H54 (cell line): ENCODE measurements at regions not wholly inside any gene's neighbourhood (a gene's known extent, or its start where the extent isn't known, plus 50 kb on each side); places are given as distances from the start of the nearest gene placed in this dataset.
A peak's percentile ranks its signal among the peaks of the same experiment; 100 is the strongest.

Experiments
- DNase-seq: peaks from one replicate; pipeline ENCODE4 v3.0.0; 2011; ENCODE audit warnings: low spot score, mixed read lengths; ENCODE audit not compliant: insufficient read length
- FAIRE-seq: peaks from 3 replicates; lab custom pipeline; 2011; peaks lifted over from hg19 to GRCh38; lab: Jason Lieb, UNC
- POLR2A ChIP-seq: IDR thresholded peaks from 2 replicates; pipeline ENCODE4 v1.6.1; 2011; ENCODE audit warnings: low read depth, mild to moderate bottlenecking, low read length

DNA sequence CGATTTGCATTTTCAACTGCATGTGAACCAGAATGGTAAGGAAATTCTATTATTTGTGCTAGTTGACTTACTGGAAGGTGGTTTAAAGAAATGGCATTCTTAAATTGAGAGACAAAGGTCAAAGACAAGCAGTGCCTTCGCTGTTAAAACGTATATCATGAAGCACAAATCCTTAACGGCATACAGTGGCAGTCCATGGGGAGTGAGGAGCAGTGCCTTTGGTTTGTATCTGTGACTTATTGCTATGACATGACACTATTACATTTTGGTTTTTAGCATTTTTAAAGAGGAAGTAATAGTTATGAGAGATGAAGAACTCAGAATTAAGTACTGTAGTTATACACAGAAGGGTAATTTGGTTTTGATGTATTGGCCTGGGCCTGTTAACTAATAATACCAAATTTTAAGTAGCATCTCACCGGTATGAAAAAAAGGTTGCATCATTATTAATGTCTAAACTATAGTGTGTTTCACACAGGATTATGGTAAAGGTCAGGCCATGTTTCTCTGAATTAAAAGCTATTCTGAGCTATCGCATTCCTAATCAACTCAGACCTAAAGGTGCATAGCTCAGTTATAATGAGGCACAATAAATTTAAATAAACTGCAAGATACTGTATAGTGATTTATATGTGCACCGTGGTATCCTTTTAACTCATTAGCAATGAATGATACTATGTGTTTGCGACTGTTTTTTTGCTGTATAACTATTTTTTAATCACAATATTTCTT is 339.8 kb upstream of the ARRDC3 start:
- no peak for TF ChIP-seq POLR2A
- DNase-seq (no peak), FAIRE-seq (no peak)

DNA sequence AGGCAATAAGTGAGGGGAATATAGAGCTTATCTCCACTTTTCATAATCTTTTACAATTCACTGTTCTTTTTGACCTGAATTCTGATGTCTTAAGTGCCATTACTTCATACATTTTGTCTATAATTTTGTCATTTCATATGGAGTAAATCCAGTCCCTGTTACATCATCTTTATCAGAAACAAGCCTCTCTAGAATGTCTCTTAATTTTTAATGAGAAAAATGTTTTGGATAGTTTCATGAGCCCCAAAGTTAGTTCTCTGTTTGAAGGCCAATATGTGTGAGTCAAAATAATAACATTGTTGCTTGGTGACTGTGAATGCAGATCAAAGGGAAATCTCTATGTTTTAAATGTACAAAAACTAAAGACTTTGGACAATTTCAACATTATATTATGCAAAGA is 329.6 kb upstream of the ARRDC3 start:
- no peak for TF ChIP-seq POLR2A
- DNase-seq (no peak), FAIRE-seq (peak; percentile 58)

DNA sequence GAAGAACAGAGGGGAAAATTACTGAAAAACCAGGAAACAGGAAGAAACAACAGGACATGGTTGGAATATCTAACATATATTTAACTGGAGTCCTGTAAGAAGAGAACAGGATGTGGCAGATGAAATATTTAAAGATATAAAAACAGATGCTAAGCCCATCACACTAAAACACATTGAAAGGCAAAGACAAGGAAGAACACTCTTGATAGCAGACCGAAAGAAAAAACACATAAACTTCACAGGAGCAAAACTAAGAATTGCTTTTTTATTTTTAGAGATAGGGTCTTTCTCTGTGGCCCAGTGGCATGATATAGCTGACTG is 324.4 kb upstream of the ARRDC3 start:
- no peak for TF ChIP-seq POLR2A
- FAIRE-seq (no peak), DNase-seq (no peak)

DNA sequence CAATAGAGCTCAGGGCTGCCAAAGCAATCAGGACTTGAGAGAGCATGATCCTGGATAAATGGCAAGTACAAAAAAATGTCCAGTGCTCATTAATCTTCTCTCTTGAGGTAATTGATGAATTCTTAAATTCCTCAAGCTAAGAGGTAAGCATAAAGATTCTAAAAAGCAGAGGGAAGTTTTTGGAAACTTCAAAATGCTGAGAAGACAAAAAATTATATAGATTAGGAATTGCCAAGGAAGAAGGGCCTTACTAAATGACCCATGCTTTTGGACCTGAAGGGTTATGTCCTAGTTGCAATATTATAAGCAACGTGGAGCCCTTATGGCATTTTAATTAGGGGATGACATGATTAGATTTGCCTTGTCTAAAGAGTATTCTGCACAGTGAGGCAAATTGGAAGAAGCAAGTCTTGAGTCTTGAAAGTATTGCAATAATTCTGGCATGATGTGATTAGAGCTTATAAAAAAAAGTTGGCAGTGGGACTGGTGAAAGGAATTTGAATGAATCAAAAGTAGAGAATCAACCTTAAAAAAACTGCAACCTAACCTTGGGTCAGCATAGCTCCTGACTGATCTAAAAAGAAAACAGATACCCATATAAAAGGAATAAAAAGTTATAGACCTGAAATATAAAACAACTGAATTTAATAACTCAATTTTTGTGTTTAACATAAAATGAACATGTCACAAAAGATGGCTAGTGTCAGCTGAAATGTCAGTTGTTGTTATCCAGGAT is 323.8 kb upstream of the ARRDC3 start:
- no peak for FAIRE-seq
- TF ChIP-seq POLR2A: no peak

DNA sequence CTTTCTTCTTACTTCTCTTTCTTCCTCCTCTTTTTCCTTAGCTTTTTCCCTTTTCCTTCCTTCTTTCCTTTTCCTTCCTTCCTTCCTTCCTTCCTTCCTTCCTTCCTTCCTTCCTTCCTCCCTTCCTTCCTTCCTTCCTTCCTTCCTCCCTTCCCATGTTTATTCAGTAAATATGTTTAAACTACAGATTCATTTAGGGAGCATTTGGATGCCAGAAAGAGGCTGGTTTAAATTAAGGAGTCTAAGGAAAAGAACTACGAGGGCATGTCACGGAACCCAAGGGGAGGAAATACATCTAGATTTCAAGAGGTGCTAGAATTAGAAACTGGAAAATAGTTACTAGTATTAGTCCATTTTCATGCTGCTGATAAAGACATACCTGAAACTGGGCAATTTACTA is 320.0 kb upstream of the ARRDC3 start:
- DNase-seq (no peak), FAIRE-seq (no peak)
- TF ChIP-seq POLR2A: no peak

More for the DNA sequence above, 323.8 kb upstream of the ARRDC3 start:
- no peak for DNase-seq

DNA sequence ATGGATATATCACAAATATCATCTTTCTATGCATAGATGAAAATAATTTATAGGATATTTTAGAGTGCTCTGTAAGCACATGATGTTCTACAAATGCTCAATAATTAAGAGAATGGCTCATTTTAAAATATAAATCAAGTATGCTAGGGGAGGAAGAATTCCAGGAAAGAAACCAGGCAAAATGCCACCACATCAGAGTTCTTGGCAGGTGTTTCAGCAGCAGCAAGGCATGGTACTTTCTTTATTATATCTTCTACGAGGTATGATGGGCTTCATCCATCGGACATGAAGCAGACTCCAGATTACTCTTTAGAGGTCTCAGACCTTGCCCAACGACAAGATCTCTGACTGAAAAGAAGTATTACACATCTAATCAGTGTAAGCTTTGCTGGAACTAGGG is 316.3 kb upstream of the ARRDC3 start:
- no peak for DNase-seq
- no peak for FAIRE-seq
- TF ChIP-seq POLR2A: no peak

DNA sequence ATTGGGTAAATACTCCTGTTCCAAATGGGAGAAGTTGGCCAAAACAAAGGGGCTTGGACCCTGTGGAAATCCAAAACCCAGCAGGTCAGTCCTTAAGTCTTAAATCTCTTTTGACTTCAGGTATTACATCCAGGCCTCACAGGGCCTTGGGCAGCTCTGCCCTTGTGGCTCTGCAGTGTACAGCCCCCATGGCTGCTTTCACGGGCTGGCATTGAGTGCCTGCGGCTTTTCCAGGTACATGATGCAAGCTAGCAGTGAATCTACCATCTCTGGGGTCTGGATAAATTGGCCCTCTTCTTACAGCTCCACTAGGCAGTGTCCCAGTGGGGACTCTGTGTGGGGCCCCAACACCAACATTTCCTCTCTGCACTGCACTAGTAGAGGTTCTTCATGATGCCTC is 308.5 kb upstream of the ARRDC3 start:
- no peak for TF ChIP-seq POLR2A
- no peak for DNase-seq
- FAIRE-seq: no peak

DNA sequence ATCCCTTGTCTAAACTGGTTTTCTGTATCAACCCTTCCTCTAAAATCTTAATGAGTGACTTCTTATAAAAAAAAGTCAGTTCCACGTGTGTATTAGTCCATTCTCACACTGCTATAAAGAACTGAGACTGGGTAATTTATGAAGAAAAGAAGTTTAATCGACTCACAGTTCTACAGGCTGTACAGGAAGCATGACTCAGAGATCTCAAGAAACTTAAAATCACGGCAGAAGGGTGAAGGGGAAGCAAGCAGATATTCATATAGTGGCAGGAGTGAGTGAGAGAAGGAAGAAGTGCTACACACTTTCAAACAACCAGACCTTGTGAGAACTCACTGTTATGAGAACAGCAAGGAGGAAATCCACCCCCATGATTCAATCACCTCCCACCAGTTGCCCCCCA is 307.8 kb upstream of the ARRDC3 start:
- DNase-seq: no peak
- FAIRE-seq: peak; percentile 79
- no peak for TF ChIP-seq POLR2A

DNA sequence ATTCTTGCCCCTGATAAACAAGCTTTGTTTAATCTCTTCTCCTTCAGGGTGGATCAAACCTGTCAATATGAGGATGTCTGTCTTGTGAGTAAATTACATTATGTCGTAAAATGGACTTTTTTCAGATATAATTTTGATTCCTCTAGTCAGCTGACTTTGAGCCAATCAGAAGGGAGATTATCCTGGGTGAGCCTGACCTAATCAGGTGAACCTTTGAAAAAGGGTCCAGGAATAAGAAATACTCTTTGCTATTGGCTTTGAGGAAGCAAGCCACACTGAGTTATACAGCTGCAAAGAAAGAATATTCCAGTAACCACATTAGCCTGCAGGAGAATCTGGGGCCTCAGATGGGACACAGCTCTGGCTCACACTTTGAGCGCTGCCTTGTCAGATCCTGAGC is 304.3 kb upstream of the ARRDC3 start:
- TF ChIP-seq POLR2A: no peak
- no peak for FAIRE-seq
- DNase-seq: no peak

DNA sequence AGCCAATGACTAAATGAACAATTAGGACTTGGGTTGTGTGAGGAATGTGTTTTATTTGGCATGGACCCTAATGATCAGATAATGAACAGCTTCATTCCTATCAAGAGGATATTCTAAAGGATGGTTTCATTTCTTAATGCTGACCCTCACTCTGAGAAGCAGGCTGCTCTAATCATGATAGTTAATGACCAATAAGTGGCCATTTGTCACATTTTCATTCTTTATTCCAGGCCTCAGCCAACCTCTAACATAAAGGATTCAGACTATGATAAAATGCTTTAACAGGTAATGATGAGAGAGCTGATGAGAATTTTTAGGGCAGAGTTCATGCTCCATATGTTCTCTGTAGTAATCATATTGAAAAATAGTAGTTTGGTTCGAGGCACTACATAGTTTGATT is 301.5 kb upstream of the ARRDC3 start:
- FAIRE-seq (no peak), DNase-seq (no peak)
- TF ChIP-seq POLR2A: no peak

DNA sequence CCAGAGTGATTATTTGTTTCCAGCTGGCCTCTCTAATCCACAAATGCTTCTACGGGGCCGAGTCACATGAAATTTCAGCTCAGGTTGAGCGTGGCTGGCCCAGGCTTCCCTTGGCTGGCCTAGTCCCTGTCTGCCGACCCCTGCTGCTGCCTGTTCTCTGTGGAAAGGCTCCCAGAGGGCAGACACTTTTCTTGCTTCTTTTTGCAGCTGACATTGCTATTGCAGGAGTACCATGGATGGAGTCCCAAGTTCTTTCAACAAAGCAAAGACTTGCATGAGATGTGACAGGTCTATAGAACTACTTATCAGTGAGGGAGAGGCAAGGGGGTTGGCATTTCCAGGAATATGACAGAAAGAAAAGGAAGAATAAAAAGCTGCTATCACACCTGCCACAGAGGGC is 287.4 kb upstream of the ARRDC3 start:
- TF ChIP-seq POLR2A: no peak
- FAIRE-seq: no peak
- DNase-seq: no peak

DNA sequence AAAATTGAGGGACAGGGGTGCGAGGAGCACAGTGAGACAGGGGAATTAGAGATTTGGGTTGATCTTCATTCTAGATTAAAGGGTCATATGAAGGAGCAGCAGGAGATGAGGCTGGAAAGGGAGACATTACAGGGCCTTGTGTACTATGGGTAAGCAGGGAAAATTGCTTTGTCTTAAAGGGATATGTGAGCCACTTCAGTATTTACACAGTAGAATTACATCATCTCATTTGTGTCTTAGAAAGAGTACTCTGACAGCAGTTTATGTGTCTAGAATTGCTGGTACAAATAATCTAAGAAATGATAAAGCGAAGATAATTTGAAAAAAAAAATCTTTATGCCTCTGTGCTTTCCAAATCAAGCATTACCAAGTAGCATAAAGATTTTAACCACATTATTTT is 287.0 kb upstream of the ARRDC3 start:
- DNase-seq (no peak), FAIRE-seq (no peak)
- TF ChIP-seq POLR2A: no peak

DNA sequence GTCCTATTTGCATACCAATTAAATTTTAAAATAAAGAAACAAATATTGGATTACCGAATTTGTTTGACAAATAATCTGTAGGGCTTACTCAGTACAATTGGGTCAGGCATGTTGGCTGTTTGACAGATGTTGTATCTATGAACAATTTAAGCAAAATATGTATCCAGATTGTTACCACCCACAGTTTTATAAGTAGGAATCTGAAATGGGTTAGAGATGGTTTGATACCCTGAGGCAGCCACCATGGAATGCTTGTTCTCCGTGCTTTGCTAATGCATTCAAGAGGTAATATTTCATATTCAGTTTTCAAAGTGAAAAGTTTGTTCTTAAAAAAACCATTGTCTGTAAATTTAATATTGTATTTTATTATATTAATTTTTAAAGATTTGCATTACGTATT is 285.1 kb upstream of the ARRDC3 start:
- TF ChIP-seq POLR2A: no peak
- DNase-seq: no peak
- no peak for FAIRE-seq

DNA sequence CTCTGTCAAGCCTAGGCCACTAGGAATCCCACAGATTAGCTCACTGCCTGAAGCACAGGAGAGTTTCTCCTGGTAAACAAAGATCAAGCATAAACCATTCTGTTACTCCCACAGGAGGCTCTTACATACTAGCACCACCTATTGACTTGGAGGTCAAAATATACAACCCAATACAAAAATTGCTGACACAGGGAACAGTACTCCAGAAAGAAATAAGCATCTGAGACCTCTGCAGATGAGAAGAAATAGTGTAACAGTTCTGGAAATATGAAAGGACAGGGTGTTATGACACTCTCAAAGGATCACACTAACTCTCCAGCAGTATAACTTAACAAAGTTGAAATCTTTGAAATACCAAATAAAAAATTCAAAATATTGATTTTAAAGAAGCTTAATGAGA is 269.6 kb upstream of the ARRDC3 start:
- no peak for DNase-seq
- FAIRE-seq: no peak
- TF ChIP-seq POLR2A: no peak

DNA sequence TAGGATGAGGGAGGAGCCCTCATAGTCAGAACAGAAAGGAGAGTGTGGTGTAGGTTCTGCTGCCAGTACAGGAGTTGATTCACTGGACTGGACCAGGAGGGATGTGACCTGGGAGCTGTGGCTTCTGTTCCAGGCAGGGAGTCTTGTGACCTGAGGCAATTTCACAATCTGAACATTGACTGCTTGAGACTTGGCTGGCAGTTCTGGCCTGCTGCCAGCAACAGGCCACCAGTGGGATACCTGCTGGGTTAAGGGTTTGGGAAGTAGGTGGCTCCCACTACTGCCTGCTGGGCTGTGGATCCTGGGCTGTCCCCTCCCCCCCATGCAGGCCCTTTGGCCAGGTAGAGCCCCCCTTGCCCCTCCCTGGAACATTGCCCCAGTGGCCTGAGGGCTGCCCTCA is 268.6 kb upstream of the ARRDC3 start:
- no peak for FAIRE-seq
- DNase-seq: no peak
- no peak for TF ChIP-seq POLR2A
